GM21529 (cell line): ENCODE measurements at regions not wholly inside any gene's neighbourhood (a gene's known extent, or its start where the extent isn't known, plus 50 kb on each side); places are given as distances from the start of the nearest gene placed in this dataset.
A peak's percentile ranks its signal among the peaks of the same experiment; 100 is the strongest.

ENCODE experiments used
- ATAC-seq: cut with Tn5 transposase; IDR thresholded peaks from one replicate; pipeline ENCODE4 v1.9.1; 2021; ENCODE audit not compliant: unreplicated experiment

- no peak for ATAC-seq
Measured at GRCh38 chr11:103622296-103622695, 414.1 kb upstream of the DDI1 start.

- no peak for ATAC-seq
Measured at GRCh38 chr11:103623933-103624332, 412.5 kb upstream of the DDI1 start.

- no peak for ATAC-seq
Measured at GRCh38 chr11:103624708-103625623, 411.5 kb upstream of the DDI1 start.

- no peak for ATAC-seq
Measured at GRCh38 chr11:103625624-103625965, 410.8 kb upstream of the DDI1 start.

- no peak for ATAC-seq
Measured at GRCh38 chr11:103628121-103628520, 408.3 kb upstream of the DDI1 start.

- ATAC-seq = no peak
Measured at GRCh38 chr11:103631841-103632240, 404.6 kb upstream of the DDI1 start.

GRCh38 chr11:103633068-103633788 is 403.2 kb upstream of the DDI1 start:
- no peak for ATAC-seq

- ATAC-seq = no peak
Measured at GRCh38 chr11:103633819-103634590, 402.4 kb upstream of the DDI1 start.

- ATAC-seq = peak; percentile 60
Measured at GRCh38 chr11:103636232-103636631, 400.2 kb upstream of the DDI1 start.

GRCh38 chr11:103637295-103637694 is 399.1 kb upstream of the DDI1 start:
- ATAC-seq = no peak

- ATAC-seq = no peak
Measured at GRCh38 chr11:103637831-103638230, 398.6 kb upstream of the DDI1 start.

GRCh38 chr11:103644676-103645075 is 391.8 kb upstream of the DDI1 start:
- no peak for ATAC-seq

- ATAC-seq = no peak
Measured at GRCh38 chr11:103648054-103648453, 388.4 kb upstream of the DDI1 start.

GRCh38 chr11:103648670-103649400 is 387.6 kb upstream of the DDI1 start:
- ATAC-seq = no peak

- no peak for ATAC-seq
Measured at GRCh38 chr11:103649401-103649895, 387.0 kb upstream of the DDI1 start.

- no peak for ATAC-seq
Measured at GRCh38 chr11:103650330-103650729, 386.1 kb upstream of the DDI1 start.

- ATAC-seq = no peak
Measured at GRCh38 chr11:103651341-103651998, 385.0 kb upstream of the DDI1 start.

- no peak for ATAC-seq
Measured at GRCh38 chr11:103652013-103652412, 384.4 kb upstream of the DDI1 start.

GRCh38 chr11:103656382-103656781 is 380.1 kb upstream of the DDI1 start:
- no peak for ATAC-seq

GRCh38 chr11:103659206-103659618 is 377.2 kb upstream of the DDI1 start:
- no peak for ATAC-seq
